ENCODE measurements at regions not wholly inside any gene's neighbourhood (a gene's known extent, or its start where the extent isn't known, plus 50 kb on each side); places are given as distances from the start of the nearest gene placed in this dataset.

DNA sequence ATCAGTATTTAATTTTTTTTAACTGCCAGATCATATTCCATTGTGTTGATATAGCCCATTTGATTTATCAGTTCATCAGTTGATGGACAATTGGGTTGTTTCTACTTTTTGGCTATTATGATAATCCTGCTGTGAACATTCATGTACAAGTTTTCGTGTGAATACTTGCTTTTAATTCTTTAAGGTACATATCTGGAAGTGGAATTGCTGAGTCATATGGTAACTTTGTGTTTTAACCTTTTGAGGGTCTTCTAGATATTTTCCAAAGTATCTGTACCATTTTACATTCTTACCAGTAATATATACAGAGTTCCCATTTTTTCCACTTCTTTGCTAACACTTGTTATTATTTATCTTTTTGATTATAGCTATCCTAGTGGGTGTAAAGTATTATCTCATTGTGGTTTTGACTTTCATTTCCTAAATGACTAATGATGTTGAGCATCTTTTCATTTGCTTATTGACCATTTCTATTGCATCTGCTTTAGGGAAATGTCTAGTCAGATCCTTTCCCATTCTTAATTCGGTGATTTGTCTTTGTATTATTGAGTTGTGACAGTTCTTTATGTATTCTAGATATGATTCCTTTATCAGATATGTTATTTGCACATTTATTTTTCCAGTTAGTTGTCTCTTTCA, 75.2 kb upstream of the NUDT6 start:
- TF ChIP-seq, protein P1, sequence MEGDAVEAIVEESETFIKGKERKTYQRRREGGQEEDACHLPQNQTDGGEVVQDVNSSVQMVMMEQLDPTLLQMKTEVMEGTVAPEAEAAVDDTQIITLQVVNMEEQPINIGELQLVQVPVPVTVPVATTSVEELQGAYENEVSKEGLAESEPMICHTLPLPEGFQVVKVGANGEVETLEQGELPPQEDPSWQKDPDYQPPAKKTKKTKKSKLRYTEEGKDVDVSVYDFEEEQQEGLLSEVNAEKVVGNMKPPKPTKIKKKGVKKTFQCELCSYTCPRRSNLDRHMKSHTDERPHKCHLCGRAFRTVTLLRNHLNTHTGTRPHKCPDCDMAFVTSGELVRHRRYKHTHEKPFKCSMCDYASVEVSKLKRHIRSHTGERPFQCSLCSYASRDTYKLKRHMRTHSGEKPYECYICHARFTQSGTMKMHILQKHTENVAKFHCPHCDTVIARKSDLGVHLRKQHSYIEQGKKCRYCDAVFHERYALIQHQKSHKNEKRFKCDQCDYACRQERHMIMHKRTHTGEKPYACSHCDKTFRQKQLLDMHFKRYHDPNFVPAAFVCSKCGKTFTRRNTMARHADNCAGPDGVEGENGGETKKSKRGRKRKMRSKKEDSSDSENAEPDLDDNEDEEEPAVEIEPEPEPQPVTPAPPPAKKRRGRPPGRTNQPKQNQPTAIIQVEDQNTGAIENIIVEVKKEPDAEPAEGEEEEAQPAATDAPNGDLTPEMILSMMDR (IDR thresholded peaks at IDR 0.05), result no peak
- no peak for TF ChIP-seq POLR2A (IDR thresholded peaks at IDR 0.05)

All from testis (tissue), 2 donors.